ENCODE measurements at regions not wholly inside any gene's neighbourhood (a gene's known extent, or its start where the extent isn't known, plus 50 kb on each side); places are given as distances from the start of the nearest gene placed in this dataset.

- TF ChIP-seq, protein P1, sequence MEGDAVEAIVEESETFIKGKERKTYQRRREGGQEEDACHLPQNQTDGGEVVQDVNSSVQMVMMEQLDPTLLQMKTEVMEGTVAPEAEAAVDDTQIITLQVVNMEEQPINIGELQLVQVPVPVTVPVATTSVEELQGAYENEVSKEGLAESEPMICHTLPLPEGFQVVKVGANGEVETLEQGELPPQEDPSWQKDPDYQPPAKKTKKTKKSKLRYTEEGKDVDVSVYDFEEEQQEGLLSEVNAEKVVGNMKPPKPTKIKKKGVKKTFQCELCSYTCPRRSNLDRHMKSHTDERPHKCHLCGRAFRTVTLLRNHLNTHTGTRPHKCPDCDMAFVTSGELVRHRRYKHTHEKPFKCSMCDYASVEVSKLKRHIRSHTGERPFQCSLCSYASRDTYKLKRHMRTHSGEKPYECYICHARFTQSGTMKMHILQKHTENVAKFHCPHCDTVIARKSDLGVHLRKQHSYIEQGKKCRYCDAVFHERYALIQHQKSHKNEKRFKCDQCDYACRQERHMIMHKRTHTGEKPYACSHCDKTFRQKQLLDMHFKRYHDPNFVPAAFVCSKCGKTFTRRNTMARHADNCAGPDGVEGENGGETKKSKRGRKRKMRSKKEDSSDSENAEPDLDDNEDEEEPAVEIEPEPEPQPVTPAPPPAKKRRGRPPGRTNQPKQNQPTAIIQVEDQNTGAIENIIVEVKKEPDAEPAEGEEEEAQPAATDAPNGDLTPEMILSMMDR (IDR thresholded peaks at IDR 0.05): no peak
- TF ChIP-seq POLR2A (IDR thresholded peaks at IDR 0.05): no peak
- WGBS, 2 donors: 80 to 86% methylated on average over 9 of the region's 9 CpGs
- Histone ChIP-seq H3K27me3 (no peaks in the 10 kb centered on the region), H3K36me3 (replicated peaks in 1 of 2; ENCODE audit: insufficient read depth in 1 of 2, low read depth in 2 of 2) (no peaks in the 10 kb centered on the region), H3K4me3 (no peak overlapping the region), H3K9me3 (no peaks in the 10 kb centered on the region), H3K27ac (no peak overlapping the region), H3K4me1 (no peaks in the 10 kb centered on the region)
- no peak for ATAC-seq
- no peak for DNase-seq
- intact Hi-C loops (cut with DNase I): no loop called here
Measured at GRCh38 chr2:163269374-163270021, 430.9 kb upstream of the KCNH7 start.

DNA sequence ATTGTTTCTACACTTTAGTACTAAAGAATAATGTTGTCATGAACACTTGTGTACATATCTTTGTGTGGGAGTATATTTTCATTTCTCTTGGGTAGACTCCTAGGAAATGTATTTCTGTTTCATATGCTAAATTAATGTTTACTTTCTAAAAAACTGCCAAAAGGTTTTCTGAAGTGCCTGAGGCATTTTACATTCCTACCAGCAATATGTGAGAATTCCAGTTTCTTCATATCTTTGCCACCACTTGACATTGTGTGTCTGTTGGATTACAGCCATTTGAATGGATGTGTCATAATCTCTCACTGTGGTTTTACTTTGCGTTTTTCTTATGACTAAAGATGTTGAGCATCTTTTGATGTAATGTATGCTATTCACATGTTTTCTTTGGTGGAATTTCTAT is 428.2 kb upstream of the KCNH7 start:
- no peaks in the 10 kb centered on the region for H3K9me3 ChIP-seq
- H3K27ac ChIP-seq: no peak overlapping the region
- DNase-seq (no peak), ATAC-seq (no peak)
- intact Hi-C loops (cut with DNase I): no loop called here
- WGBS, 2 donors: 46 to 50% methylated on average over 1 of the region's 1 CpG
- no peaks in the 10 kb centered on the region for H3K36me3 ChIP-seq (replicated peaks in 1 of 2; ENCODE audit: insufficient read depth in 1 of 2, low read depth in 2 of 2)
- H3K27me3 ChIP-seq: no peaks in the 10 kb centered on the region
- TF ChIP-seq POLR2A (IDR thresholded peaks at IDR 0.05): no peak
- TF ChIP-seq, protein P1 (IDR thresholded peaks at IDR 0.05): no peak
- H3K4me3 ChIP-seq: no peak overlapping the region
- no peaks in the 10 kb centered on the region for H3K4me1 ChIP-seq

- Histone ChIP-seq H3K4me1 (no peaks in the 10 kb centered on the region), H3K36me3 (replicated peaks in 1 of 2; ENCODE audit: insufficient read depth in 1 of 2, low read depth in 2 of 2) (no peaks in the 10 kb centered on the region), H3K27me3 (no peaks in the 10 kb centered on the region), H3K9me3 (no peaks in the 10 kb centered on the region), H3K27ac (no peak overlapping the region), H3K4me3 (no peak overlapping the region)
- intact Hi-C loops (cut with DNase I): no loop called here
- TF ChIP-seq, protein P1 (IDR thresholded peaks at IDR 0.05): no peak
- TF ChIP-seq POLR2A (IDR thresholded peaks at IDR 0.05): no peak
- ATAC-seq: no peak
- DNase-seq: no peak
Measured at GRCh38 chr2:163265562-163265961, 427.0 kb upstream of the KCNH7 start.

GRCh38 chr2:163264341-163264740 is 425.8 kb upstream of the KCNH7 start:
- WGBS, 2 donors: 20 to 38% methylated on average over 1 of the region's 1 CpG
- intact Hi-C loops (cut with DNase I): no loop called here
- no peak for DNase-seq

DNA sequence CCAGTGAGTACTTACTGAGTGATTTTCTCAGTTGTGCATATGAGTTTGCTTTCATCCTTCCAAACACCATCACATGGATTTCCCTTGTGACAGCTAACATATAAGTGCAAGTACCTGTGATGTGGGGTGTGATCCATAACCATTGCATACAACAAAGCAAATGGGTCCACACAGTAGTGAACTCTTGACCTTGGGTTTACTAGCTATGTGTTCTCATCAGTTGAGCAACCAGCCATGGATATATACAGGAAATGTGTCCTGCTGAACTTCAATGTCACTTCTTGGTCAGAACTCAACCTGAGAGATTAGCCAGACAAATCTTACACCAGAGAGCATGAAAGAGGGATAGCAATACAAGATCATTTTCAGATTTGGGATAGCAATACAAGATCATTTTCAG is 420.9 kb upstream of the KCNH7 start:
- Histone ChIP-seq H3K4me1 (no peaks in the 10 kb centered on the region), H3K4me3 (no peak overlapping the region), H3K27ac (no peak overlapping the region), H3K36me3 (replicated peaks in 1 of 2; ENCODE audit: insufficient read depth in 1 of 2, low read depth in 2 of 2) (no peaks in the 10 kb centered on the region), H3K27me3 (no peaks in the 10 kb centered on the region), H3K9me3 (no peaks in the 10 kb centered on the region)
- ATAC-seq (no peak), DNase-seq (no peak)
- intact Hi-C loops (cut with DNase I): no loop called here
- TF ChIP-seq, protein P1 (IDR thresholded peaks at IDR 0.05): no peak
- no peak for TF ChIP-seq POLR2A (IDR thresholded peaks at IDR 0.05)

More at GRCh38 chr2:163264341-163264740, 425.8 kb upstream of the KCNH7 start:
- Histone ChIP-seq H3K36me3 (replicated peaks in 1 of 2; ENCODE audit: insufficient read depth in 1 of 2, low read depth in 2 of 2) (no peaks in the 10 kb centered on the region), H3K27ac (no peak overlapping the region), H3K9me3 (no peaks in the 10 kb centered on the region), H3K27me3 (no peaks in the 10 kb centered on the region), H3K4me3 (no peak overlapping the region), H3K4me1 (no peaks in the 10 kb centered on the region)
- no peak for ATAC-seq
- TF ChIP-seq, protein P1 (IDR thresholded peaks at IDR 0.05): no peak
- TF ChIP-seq POLR2A (IDR thresholded peaks at IDR 0.05): no peak

Measured in body of pancreas (tissue), 4 donors.